ENCODE measurements at regions not wholly inside any gene's neighbourhood (a gene's known extent, or its start where the extent isn't known, plus 50 kb on each side); places are given as distances from the start of the nearest gene placed in this dataset.

DNA sequence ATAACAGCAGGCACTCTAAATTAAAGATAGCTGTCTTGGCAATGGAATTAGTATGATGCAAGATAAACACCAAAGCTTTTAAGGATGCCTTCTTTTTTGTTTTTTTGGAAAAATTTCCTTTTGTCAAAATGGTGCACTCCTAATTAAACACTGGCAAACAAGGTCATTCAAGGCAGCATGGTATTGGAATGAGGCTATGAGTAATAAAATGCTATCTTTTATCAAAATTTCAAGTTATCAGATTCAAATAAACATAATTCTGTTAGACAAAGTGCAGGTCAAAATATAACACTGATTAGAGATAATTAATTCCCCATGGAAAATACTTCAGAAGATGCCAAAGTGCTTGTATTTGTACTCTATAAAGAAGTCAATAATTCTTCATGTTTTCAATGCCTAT lies 514.1 kb downstream of the TENT5A start:
- DNase-seq (ENCODE audit: low spot score), result no peak

DNA sequence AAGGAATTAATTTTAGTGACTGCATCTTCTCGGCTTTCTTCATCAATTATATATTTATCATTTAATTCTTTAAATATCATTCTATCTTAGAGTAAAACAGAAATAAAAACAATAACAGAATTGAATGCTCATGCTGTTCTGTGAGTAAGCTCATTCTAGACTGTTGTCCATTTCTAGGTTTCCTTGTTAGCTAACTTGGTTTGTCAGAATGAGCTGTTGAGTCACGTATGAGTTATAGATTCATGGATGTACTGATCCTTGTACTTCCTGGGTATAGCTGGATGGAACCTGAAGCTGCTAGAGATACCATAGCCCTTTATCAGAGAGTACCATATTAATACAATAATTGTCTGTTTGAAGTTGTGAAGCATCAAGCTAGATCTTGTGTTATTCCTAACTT lies 515.3 kb downstream of the TENT5A start:
- DNase-seq (ENCODE audit: low spot score), result no peak

DNA sequence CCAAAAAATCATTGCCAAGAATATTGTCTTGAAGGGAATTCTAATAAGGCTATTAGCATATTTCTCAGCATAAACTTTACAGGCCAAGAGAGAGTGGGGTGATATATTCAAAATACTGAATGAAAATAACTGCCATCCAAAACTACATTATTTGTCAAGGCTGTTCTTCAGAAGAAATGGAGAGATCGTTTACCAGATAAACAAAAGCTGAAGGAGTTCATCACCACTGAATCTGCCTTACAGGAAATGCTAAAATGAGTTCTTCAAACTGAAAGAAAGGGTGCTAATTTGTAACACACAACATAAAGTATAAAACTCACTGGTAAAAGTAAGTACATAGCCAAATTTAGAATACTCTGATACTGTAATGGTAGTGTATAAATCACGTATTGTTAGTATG lies 517.0 kb downstream of the TENT5A start:
- no peak for DNase-seq (ENCODE audit: low spot score)

DNA sequence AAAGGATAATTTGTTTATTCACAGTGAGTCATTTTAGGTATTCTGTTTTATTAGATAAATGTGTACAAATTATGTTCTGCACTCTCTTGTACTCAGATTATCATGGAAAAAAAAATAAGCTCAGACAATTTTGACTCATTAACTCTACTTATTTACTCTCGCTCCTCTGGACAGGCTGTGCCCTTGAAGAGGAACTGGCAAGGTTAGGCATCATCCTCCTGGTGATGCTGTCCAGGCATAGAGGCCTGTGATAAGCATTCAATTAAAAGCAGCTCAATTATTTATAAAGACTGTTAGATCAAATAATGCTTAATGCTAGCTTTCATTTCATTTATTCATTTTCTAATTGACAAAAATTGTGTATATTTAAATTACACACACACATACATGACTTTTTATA lies 518.5 kb downstream of the TENT5A start:
- no peak for DNase-seq (ENCODE audit: low spot score)

DNA sequence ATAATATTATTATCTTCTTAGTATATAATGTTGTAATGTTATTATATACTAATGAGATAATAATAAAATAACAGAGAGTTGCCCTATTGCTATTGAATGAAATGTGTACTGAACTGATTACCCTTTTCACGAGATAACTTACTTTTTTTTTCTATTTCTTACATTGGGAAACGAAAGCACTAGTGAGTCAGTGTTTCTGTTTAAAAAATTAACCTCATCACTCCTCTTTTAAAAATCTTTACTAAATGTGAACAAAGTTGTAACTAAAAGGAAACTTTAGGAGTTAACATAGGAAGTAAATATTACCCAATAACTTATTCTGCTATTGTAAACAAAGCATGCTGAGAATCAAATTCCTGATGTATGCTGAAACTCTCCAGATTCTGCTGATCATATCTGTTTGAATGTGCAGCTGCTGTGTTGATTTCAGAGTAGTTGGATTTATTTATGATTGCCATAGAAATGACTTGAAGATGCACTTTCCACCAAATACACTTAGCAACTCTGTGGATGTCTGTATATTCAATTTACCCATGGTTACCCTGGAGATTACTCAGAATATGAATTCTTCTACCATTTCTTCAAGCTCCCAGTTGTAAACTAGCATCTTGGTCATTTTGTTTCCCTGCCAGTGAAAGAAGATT lies 523.4 kb downstream of the TENT5A start:
- DNase-seq (ENCODE audit: low spot score), result no peak

DNA sequence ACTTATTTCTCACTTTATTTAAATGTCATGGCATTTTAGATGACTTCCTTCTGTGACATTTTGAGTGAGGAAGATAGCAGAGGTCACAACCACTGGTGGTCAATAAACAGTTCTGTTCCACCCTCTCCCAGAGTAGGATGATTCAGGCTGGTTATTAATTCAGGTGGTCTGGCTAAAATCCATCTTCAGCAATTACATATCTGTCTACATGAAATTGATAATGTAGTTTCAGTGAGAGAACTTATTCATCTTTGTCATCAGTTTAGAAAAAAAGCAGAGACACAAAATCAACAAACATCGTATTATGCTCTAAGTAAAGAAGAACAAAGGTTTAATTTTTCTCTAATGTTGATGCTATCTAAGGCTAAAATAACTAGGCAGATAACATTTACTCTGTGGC lies 525.5 kb downstream of the TENT5A start:
- no peak for DNase-seq (ENCODE audit: low spot score)

DNA sequence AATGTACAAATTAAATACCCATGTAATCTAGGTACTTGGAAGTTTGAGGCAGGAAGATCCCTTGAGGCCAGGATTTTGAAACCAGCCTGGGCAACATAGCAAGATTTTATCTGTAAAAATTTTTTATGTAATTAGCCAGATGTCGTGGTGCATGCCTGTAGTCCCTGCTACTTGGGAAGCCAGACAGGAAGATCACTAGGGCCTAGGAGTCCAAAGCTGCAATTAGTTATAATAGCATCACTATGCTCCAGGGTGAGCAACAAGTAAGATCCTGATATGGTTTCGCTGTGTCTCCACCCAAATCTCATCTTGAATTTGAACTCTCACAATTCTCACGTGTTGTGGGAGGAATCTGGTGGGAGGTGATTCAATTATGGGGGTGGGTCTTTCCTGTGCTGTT lies 535.8 kb downstream of the TENT5A start:
- DNase-seq (ENCODE audit: low spot score), result no peak

DNA sequence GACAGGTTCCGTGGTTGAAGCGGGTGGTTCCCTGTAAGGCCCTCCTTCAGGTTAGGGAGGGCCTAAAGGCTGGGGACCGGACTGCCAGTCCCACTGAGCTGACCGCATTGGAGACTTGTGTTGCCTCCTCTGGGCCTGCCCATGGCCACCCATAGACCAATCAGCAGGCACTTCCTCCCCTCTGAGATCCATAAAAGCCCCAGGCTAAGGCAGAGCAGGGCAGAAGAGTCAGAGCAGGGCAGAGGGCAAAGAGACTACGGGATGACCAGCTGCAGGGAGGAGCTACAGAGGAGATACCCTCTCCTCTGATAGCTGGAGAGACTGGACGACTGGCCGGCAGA lies 537.4 kb downstream of the TENT5A start:
- DNase-seq (ENCODE audit: low spot score), result no peak

DNA sequence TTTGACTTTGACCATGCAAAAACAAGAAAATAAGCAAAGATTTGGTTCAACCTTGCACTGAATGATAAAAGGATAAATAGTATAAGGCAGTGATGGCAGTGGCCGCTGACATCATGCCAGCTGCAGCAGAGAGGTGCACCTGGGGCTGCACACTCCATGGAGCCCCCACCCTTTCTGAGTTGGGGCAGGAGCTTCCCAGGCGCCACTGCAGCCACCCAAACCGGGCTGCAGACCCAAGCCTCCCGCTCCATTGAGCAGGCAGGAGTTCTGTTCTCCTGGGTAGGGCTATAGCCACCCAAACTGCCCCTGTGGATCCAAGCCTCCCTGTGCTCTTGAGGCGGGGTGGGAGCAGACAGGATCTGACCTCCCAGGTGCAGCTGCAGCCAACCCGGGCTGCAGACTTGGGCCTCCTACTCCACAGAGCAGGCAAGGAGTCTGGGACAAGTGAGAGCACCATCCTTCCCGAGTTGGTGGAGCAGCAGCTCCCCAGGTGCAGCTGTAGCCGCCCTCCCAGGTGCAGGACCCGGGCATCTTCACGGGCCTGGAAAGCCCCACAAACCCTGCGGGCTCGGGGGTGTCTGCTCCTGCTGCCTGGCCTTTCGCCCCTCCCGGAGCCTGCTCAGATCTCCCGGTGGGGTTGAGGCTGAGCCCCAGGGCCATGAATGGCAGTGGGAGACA lies 537.9 kb downstream of the TENT5A start:
- no peak for DNase-seq (ENCODE audit: low spot score)

DNA sequence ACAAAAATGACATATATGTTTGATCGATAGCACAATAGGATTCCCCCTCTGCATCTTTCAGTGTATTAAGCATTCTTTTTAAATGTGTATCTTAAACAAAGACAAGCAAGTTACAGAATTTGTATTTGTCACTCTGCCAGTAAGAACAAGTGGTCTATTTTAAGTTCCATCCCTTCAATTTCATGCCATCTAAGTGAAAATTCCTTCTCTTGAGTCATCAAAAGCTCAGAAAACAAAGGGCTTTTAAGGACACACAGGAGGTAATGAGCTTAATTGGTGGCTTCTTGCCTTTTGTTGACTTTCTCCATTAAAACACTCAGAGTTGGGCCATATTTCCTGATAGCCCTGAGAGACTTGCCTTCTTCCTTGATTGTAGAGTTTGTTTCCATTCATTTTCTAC lies 547.8 kb downstream of the TENT5A start:
- DNase-seq (ENCODE audit: low spot score), result no peak

DNA sequence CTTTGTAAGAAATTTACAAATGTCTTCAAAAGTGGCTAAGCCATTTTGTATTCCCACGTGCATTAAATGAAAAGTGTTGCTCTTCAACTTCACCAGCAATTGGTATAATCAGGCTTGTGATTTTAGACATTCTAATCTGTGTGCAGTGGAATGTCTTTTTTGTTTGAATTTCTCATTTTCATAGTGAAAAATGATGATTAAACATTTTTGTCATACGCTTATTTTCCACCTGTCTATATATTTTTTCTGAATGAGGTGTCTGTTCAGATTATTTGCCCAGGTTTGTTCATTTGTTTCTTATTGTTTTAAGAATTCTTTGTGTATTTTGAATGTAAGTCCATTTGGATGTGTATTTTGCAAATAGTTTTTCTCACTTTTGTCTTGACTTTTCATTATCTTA lies 558.1 kb downstream of the TENT5A start:
- DNase-seq (ENCODE audit: low spot score), result no peak

DNA sequence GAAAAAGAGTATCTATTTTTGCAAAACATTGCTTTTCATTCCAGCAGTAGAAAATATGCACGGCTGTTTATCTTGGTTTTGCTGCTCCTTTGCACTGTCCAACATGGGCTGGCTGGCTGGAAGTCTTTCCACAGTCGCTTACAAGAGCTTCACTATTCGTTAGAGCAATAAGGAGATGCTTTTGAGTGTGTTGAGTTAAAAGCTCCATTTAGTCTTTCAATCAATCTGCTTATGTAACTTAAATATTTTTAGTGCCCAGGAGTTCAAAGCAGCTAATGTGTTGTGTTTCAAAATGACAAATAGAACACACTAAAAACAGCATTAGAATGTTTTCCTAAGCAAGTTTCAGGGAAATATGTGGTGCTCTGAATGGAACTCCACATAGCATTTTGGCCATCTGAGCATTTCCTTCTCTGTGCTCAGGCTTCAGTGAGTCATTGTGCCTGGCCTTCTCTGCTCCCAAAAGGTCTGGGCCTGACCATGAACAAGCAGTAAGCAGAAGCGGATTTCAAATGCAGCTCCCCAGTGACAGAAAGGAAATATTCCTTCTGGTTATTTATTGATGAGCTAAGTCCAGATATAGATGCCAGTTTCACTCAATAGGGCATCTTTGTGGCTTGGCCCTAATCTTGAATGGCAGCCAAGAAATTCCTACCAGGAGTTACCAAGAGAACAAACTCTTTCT lies 580.3 kb downstream of the TENT5A start:
- DNase-seq (ENCODE audit: low spot score), result peak; percentile 7

DNA sequence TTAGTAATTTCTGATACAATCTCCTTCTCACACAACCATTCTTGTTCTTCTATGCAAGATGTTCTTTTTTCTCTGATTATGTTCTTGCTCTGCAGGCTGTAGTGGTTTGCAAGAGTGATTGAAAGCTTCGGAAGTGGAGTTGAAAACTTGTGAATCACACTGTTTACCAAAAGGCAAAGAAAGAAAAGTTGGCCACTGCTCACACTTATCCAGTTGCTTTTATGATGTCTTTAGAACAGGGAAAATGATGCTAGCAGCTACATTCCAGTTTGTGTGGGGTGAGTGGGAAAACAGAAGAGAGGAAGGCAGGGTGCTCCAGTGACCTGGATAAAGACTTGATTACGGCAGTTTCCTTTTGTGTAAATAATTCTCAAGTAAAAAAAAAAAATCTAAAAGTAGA lies 583.3 kb downstream of the TENT5A start:
- peak; percentile 1 for DNase-seq (ENCODE audit: low spot score)

DNA sequence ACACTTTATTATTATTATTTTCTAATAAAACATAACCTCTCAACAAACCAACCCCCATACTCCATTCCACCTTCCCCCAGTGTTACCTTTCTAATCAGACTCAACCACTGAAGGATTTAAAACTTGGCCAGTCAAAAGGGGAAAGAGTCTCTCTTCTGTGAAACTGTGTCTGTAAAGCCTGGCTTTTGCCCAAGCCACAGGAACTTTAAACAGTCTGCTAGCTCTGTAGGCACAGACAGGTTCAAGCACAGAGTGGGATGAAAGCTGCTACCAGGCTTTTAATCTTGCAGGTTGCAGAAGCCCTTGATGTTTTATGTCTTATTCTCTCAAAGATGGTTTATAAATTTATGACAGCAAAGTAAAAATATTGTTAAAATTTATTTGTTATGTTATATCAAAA lies 585.7 kb downstream of the TENT5A start:
- no peak for DNase-seq (ENCODE audit: low spot score)

DNA sequence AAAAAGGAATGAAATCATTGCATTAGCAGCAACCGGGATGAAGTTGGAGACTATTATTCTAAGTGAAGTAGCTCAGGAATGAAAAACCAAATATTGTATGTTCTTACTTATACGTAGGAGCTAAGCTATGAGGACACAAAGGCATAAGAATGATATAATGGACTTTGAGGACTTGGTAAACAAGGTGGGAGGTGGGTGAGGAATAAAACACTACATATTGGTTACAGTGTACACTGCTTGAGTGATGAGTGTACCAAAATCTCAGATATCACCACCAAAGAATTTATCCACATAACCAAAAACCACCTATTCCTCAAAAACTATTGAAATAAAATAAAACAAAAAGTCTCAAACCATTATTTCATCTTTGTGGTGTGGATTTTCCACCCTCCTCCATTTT lies 593.5 kb downstream of the TENT5A start:
- no peak for DNase-seq (ENCODE audit: low spot score)

DNA sequence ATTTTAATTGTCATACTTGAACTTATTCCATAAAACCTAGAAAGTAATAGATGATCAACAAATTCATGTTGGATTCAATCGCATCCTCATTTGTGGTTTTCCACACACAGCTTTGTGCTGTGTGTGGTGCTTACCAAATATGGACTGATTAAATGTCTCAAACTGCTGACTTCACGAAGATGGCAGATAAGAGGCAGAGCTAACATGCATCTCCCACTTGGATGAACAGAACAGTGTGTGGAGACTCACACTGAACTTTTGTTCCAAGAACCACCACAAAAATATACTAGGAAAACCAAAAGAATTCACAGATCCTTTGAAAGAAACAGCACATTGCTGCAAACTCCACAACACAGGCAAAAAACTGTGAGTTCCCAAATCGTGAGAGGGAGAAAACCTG lies 603.7 kb downstream of the TENT5A start:
- DNase-seq (ENCODE audit: low spot score), result no peak

DNA sequence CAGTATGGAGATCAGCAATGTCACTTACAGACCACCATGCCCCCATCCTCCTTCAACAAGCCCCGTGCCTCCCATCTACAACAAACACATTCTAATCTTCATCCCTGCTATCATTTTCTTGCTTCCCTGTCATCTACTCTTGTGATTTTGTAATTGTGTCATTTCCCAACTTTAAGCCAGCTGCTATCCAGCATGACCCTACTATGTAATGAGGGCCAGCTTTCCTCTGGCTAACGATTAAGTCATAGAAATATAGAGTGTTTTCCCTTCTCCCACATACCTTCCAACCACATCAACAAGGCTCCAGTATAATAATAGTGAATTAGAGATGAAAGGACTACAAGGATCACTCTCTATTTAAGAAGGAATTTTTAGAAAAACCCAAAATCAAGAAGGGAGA lies 607.0 kb downstream of the TENT5A start:
- DNase-seq (ENCODE audit: low spot score), result no peak

DNA sequence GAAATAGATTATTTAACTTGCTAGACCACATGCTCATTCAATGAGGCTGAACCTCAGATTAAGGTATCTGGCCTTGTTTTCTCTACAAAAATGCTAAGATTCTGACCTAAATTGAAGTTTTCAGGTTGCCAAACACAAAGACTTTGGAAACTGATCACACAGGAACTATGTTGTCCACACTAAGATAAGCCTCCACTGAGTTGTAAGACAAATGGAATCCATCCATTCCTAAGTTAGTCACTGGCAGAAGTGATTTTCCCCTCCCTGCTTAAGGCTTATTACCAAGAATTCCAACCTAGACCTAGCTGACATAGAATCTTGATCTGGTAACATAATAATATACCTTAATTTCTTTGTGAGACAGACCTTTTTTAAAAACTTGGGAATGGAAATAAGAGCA lies 608.1 kb downstream of the TENT5A start:
- no peak for DNase-seq (ENCODE audit: low spot score)

DNA sequence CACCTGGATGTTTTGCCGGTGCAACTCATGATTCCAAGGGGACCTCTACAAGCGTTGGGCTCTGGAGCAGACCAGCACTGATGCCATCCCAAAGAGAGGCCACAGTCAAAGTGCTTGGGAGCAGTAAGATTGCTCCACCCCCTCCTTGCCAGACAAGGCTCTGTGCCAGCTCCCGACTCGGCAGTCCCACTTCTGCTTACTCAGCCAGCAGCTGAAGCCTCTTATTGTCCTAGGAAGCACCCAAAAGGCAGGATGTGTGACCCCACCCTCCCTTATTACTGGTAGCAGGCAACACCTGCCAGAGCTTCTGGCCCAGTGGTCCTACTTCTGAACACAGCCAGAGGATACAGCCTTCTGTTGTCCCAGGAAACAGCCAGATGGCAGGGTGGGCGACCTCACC lies 614.2 kb downstream of the TENT5A start:
- no peak for DNase-seq (ENCODE audit: low spot score)

DNA sequence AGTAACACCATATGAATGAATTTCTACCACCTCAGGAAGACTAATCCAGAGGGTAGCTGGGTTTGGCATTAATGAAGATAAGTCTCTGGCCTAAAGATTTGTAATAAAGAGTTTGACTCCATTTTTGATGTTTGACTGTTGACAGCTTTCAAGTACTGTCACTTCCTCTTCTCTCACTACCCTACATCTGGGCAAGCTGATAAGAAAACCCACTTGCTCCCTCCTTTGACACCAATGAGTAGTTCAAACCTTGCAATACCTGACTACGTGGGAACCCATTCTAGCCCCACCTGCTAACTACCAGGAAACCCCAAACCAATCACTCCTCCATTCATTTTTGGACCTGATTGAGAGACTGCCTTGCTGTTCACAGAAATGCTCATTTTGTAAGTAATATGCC lies 621.5 kb downstream of the TENT5A start:
- DNase-seq (ENCODE audit: low spot score), result no peak

DNA sequence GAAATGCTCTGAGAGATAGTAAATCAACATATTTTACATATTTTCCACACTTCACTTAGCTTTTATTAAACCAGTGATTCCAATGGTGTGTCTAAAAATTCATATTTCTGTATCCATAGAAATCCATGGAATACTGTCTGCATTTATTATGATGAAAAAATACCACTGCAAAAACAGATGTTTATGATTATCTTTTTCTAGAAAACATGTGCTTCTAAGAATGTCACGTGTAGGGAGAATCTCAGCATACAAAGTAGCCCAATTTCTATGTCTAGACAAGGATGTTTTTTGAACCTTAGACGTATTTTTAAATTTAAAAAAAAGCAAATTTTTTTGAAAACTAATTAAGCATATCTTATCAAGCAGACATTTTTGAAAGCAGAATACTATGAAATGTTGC lies 622.4 kb downstream of the TENT5A start:
- DNase-seq (ENCODE audit: low spot score), result no peak

DNA sequence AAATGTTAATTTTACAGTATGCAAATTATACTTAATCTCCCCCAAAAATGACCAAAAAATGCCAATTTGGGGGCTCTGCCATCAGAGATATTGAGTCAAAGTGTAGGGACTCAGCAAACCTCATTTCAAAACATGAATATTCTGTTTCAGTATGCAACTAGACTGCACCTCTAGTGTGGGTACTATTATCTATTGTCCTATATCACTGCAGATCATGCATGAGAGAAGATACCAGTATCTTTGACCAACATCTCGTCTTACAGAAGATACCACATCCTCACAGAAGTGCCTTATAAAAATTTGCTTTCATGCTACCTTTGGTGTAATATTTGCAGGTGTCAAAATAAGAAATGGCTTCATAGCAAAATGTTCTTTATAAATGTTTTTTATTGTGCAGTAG lies 623.8 kb downstream of the TENT5A start:
- DNase-seq (ENCODE audit: low spot score), result no peak

DNA sequence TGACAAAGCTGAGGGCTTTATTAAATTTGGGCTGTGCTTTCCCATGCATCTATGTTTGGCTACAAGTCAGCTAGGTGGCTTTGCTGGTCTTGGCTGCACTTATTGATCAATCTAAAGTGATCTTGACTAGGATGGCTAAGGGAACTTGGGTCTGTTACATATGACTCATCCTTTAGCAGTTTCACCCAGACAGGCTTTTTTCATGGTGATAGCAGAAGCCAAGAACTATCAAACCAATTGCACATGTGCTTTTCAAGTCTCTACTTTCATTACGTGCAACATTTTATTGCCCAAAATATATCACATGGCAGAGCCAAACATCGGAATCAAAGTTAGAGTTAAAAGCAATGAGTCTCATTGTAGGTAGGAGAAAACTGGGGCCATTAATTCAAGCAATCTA lies 626.3 kb downstream of the TENT5A start:
- no peak for DNase-seq (ENCODE audit: low spot score)

DNA sequence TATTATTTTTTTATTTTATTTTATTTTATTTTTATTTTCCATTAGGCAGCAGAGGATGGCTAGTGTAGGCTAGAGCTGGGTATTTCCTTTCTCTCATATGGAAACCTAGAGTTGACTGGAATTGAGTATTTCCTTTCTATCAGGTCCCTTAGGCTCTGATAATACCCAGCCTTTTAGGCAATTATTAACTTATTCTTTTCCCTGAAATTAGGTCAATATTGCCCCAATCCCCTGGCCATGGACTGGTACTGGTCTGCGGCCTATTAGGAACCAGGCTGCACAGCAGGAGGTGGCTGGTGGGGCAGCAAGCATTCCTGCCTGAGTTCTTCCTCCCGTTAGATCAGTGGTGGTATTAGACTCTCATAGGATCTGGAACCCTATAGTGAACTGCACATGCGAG lies 632.2 kb downstream of the TENT5A start:
- no peak for DNase-seq (ENCODE audit: low spot score)
